SK-N-SH (cell line): ENCODE measurements at regions not wholly inside any gene's neighbourhood (a gene's known extent, or its start where the extent isn't known, plus 50 kb on each side); places are given as distances from the start of the nearest gene placed in this dataset.

Experiments
- CTCF ChIA-PET: fragments of 300-600, 350-600 bp; formaldehyde crosslinking; extraction: SDS; loops from one replicate; lab custom pipeline; 2021; lab: Yijun Ruan, JAX
- POLR2A ChIA-PET: fragments of 350-600 bp; sonication (Branson Sonifier 250); formaldehyde crosslinking; extraction: SDS; loops from one replicate; lab custom pipeline; 2020; ENCODE audit warnings: antibody characterized with exemption, inconsistent platforms; lab: Yijun Ruan, JAX
- DNase-seq: peaks from one replicate; pipeline ENCODE4 v3.0.0; 2012
- H2AFZ ChIP-seq: fragments of 200-600 bp; sonication (generic); 2 replicates; pipeline ENCODE4 v1.8.1; 2016; ENCODE audit warnings: antibody characterized with exemption, mild to moderate bottlenecking, low read depth
- H3F3A ChIP-seq: fragments of 200-600 bp; sonication (generic); replicated peaks from 2 replicates; pipeline ENCODE3; 2016; ENCODE audit warnings: antibody characterized with exemption, mild to moderate bottlenecking; ENCODE audit not compliant: insufficient read depth
- H3K27ac ChIP-seq, 2 experiments: fragments of 200-500 bp in 1 of 2; fragments of 200-600 bp in 1 of 2; sonication (Bioruptor generic) in 1 of 2; sonication (generic), shearing (Covaris generic) in 1 of 2; 2 replicates each; pipeline versions ENCODE4 v1.5.1 to v1.6.1; 2014 to 2016; ENCODE audit warnings: low read depth in 2 of 2, inconsistent platforms in 1 of 2, low read length in 1 of 2, mild to moderate bottlenecking in 1 of 2, mixed read lengths in 1 of 2
- H3K27me3 ChIP-seq: fragments of 200-600 bp; sonication (generic), shearing (Covaris generic); 2 replicates; pipeline ENCODE4 v1.6.1; 2016; ENCODE audit warnings: mixed run types; ENCODE audit not compliant: insufficient read depth
- H3K36me3 ChIP-seq, 2 experiments: fragments of 200-500 bp in 1 of 2; fragments of 200-600 bp in 1 of 2; sonication (Bioruptor generic) in 1 of 2; sonication (generic) in 1 of 2; replicated peaks in 1 of 2; 2 replicates each; pipeline versions ENCODE3 to v1.5.1; 2014 to 2016; ENCODE audit warnings: low read length in 1 of 2, mild to moderate bottlenecking in 1 of 2; ENCODE audit not compliant: insufficient read depth in 2 of 2, control insufficient read depth in 1 of 2
- H3K4me1 ChIP-seq, 2 experiments: fragments of 200-500 bp in 1 of 2; fragments of 200-600 bp in 1 of 2; sonication (Bioruptor generic) in 1 of 2; sonication (generic), shearing (Covaris generic) in 1 of 2; 2 replicates each; pipeline versions ENCODE4 v1.5.1 to v1.6.1; 2014 to 2016; ENCODE audit warnings: low read depth in 1 of 2, low read length in 1 of 2, mixed run types in 1 of 2; ENCODE audit not compliant: insufficient read depth in 2 of 2, control insufficient read depth in 1 of 2
- H3K4me2 ChIP-seq: fragments of 200-600 bp; sonication (generic), shearing (Covaris generic); 2 replicates; pipeline ENCODE4 v1.6.1; 2017; ENCODE audit warnings: mixed run types
- H3K4me3 ChIP-seq, 2 experiments: fragments of 200-500 bp in 1 of 2; fragments of 200-600 bp in 1 of 2; sonication (Bioruptor generic) in 1 of 2; sonication (generic), shearing (Covaris generic) in 1 of 2; 2 replicates each; pipeline versions ENCODE4 v1.5.1 to v1.8.1; 2014 to 2016; ENCODE audit warnings: low read depth in 2 of 2, inconsistent platforms in 1 of 2, low read length in 1 of 2, mild to moderate bottlenecking in 1 of 2, mixed read lengths in 1 of 2, moderate library complexity in 1 of 2
- H3K79me2 ChIP-seq: fragments of 200-600 bp; sonication (generic); 2 replicates; pipeline ENCODE4 v1.8.1; 2017; ENCODE audit warnings: mild to moderate bottlenecking; ENCODE audit not compliant: insufficient read depth
- H3K9ac ChIP-seq: fragments of 200-600 bp; sonication (generic); 2 replicates; pipeline ENCODE4 v1.6.1; 2017; ENCODE audit warnings: mixed run types
- H3K9me2 ChIP-seq: fragments of 200-600 bp; sonication (generic); 2 replicates; pipeline ENCODE4 v1.6.1; 2017; ENCODE audit warnings: mixed run types
- H3K9me3 ChIP-seq: fragments of 200-600 bp; sonication (generic); 2 replicates; pipeline ENCODE4 v1.6.1; 2017; ENCODE audit warnings: mixed run types, mild to moderate bottlenecking, moderate library complexity
- H4K20me1 ChIP-seq: fragments of 200-600 bp; sonication (generic); 2 replicates; pipeline ENCODE4 v1.6.1; 2017; ENCODE audit warnings: mild to moderate bottlenecking, mixed run types; ENCODE audit not compliant: insufficient read depth
- CHD2 ChIP-seq: fragments of 150-350 bp; IDR thresholded peaks from 2 replicates; pipeline ENCODE4 v1.6.1; 2018; ENCODE audit warnings: low read length; ENCODE audit not compliant: partially characterized antibody
- EZH2phosphoT487 ChIP-seq: fragments of 200-600 bp; sonication (generic); IDR thresholded peaks from 2 replicates; pipeline ENCODE4 v1.6.1; 2017; ENCODE audit warnings: low read depth, mixed run types, mild to moderate bottlenecking, antibody characterized with exemption, moderate library complexity, borderline replicate concordance
- FOSL2 ChIP-seq: IDR thresholded peaks from 2 replicates; pipeline ENCODE4 v1.4.0; 2012; ENCODE audit warnings: low read depth, mild to moderate bottlenecking, moderate library complexity, borderline replicate concordance
- FOXJ3 ChIP-seq: sonication (generic); formaldehyde crosslinking; IDR thresholded peaks from 2 replicates; pipeline ENCODE4 v1.5.1; 2020; ENCODE audit warnings: mild to moderate bottlenecking, missing genetic modification reagents
- FOXM1 ChIP-seq: IDR thresholded peaks from 2 replicates; pipeline ENCODE4 v1.4.0; 2012; ENCODE audit warnings: low read depth, mild to moderate bottlenecking
- GATA2 ChIP-seq: sonication (generic); formaldehyde crosslinking; IDR thresholded peaks from 2 replicates; pipeline ENCODE4 v1.5.0; 2020; ENCODE audit warnings: mild to moderate bottlenecking, missing genetic modification reagents
- JUND ChIP-seq: IDR thresholded peaks from 2 replicates; pipeline ENCODE4 v1.4.0; 2012
- MEF2A ChIP-seq: IDR thresholded peaks from 2 replicates; pipeline ENCODE4 v1.4.0; 2012; ENCODE audit warnings: low read depth, borderline replicate concordance
- MXI1 ChIP-seq: IDR thresholded peaks from 2 replicates; pipeline ENCODE4 v1.6.1; 2012; ENCODE audit warnings: mild to moderate bottlenecking, low read depth, low read length, improper control_type of control experiment
- RCOR1 ChIP-seq: fragments of 150-350 bp; IDR thresholded peaks from 2 replicates; pipeline ENCODE4 v1.6.1; 2017; ENCODE audit warnings: antibody characterized with exemption, low read length
- RFX5 ChIP-seq: IDR thresholded peaks from 2 replicates; pipeline ENCODE4 v1.6.1; 2012; ENCODE audit warnings: mild to moderate bottlenecking, improper control_type of control experiment, low read length
- SIN3A ChIP-seq: IDR thresholded peaks from 2 replicates; pipeline ENCODE4 v1.6.1; 2012; ENCODE audit warnings: low read depth, mild to moderate bottlenecking, low read length, moderate library complexity, borderline replicate concordance
- TAF1 ChIP-seq: IDR thresholded peaks from 2 replicates; pipeline ENCODE4 v1.6.1; 2012; ENCODE audit warnings: low read depth, mild to moderate bottlenecking, low read length, moderate library complexity, borderline replicate concordance
- TEAD4 ChIP-seq: IDR thresholded peaks from 2 replicates; pipeline ENCODE4 v1.4.0; 2012; ENCODE audit warnings: mild to moderate bottlenecking, borderline replicate concordance; ENCODE audit not compliant: insufficient read depth
- YY1 ChIP-seq: IDR thresholded peaks from 2 replicates; pipeline ENCODE4 v1.4.0; 2012; ENCODE audit warnings: low read depth, mild to moderate bottlenecking
- WGBS: methylation state at CpG from one replicate; pipeline ENCODE4 v1.1.6; 2017; ENCODE audit warnings: low lambda C conversion rate; 5-methylcytosine and 5-hydroxymethylcytosine counted together
- TF ChIP-seq, protein P1 (sequence below): IDR thresholded peaks from 2 replicates; pipeline ENCODE4 v1.4.0; 2012; ENCODE audit warnings: low read depth, borderline replicate concordance
- TF ChIP-seq, protein P2 (sequence below): fragments of 150-350 bp; IDR thresholded peaks from 2 replicates; pipeline ENCODE4 v1.6.1; 2016; ENCODE audit warnings: mild to moderate bottlenecking, low read depth, low read length
- TF ChIP-seq, protein P3 (sequence below): fragments of 150-350 bp; IDR thresholded peaks from 2 replicates; pipeline ENCODE4 v1.6.1; 2017; ENCODE audit warnings: antibody characterized with exemption, low read length, low read depth, borderline replicate concordance
- TF ChIP-seq, protein P4 (sequence below): IDR thresholded peaks from 2 replicates; pipeline ENCODE4 v1.4.0; 2012; ENCODE audit warnings: low read depth
- TF ChIP-seq, protein P5 (sequence below): fragments of 200-600 bp; sonication (generic); IDR thresholded peaks from 2 replicates; pipeline ENCODE4 v1.6.1; 2017; ENCODE audit warnings: antibody characterized with exemption, mild to moderate bottlenecking, moderate library complexity

DNA sequence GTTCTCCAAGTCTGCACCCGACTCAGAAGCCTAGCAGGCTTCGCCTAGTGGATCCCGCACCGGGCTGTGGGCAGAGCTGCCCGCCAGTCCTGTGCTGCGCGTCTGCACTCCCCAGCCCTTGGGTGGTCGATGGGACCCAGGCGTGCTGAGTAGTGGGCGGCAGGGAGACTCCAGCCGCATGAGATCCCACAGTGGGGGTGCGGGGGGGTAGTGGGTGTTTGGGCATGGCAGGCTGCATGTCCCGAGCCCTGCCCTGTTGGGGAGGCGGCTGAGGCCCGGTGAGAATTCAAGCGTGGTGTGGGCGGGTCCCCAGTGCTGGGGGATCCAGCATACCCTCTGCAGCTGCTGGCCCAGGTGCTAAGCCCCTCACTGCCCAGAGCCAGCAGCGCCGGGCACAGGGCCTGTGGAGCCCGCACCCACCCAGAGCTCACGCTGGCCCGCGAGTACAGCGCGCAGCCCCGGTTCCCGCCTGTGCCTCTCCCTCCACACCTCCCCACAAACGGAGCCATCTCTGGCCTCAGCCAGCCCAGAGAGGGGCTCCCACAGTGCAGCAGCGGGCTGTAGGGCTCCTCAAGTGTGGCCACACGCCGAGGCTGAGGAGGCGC is 53.9 kb upstream of the BNC2 start:
- 82% methylated on average over 17 of the region's 32 CpGs for WGBS
- no peak overlapping the region for H3K27ac ChIP-seq
- no peak overlapping the region for H3K9ac ChIP-seq
- H3K79me2 ChIP-seq, result no peaks in the 10 kb centered on the region
- H3K4me1 ChIP-seq, result no peaks in the 10 kb centered on the region
- H2AFZ ChIP-seq, result no peak overlapping the region
- POLR2A ChIA-PET, result no interaction called here
- DNase-seq, result no peak
- no peaks in the 10 kb centered on the region for H3K27me3 ChIP-seq
- no peak for TF ChIP-seq JUND
- no peak for TF ChIP-seq CHD2
- no peak for TF ChIP-seq GATA2
- TF ChIP-seq, protein P1, sequence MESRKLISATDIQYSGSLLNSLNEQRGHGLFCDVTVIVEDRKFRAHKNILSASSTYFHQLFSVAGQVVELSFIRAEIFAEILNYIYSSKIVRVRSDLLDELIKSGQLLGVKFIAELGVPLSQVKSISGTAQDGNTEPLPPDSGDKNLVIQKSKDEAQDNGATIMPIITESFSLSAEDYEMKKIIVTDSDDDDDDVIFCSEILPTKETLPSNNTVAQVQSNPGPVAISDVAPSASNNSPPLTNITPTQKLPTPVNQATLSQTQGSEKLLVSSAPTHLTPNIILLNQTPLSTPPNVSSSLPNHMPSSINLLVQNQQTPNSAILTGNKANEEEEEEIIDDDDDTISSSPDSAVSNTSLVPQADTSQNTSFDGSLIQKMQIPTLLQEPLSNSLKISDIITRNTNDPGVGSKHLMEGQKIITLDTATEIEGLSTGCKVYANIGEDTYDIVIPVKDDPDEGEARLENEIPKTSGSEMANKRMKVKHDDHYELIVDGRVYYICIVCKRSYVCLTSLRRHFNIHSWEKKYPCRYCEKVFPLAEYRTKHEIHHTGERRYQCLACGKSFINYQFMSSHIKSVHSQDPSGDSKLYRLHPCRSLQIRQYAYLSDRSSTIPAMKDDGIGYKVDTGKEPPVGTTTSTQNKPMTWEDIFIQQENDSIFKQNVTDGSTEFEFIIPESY, result no peak
- TF ChIP-seq, protein P2, sequence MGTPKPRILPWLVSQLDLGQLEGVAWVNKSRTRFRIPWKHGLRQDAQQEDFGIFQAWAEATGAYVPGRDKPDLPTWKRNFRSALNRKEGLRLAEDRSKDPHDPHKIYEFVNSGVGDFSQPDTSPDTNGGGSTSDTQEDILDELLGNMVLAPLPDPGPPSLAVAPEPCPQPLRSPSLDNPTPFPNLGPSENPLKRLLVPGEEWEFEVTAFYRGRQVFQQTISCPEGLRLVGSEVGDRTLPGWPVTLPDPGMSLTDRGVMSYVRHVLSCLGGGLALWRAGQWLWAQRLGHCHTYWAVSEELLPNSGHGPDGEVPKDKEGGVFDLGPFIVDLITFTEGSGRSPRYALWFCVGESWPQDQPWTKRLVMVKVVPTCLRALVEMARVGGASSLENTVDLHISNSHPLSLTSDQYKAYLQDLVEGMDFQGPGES, result no peak
- no peak for TF ChIP-seq TEAD4
- TF ChIP-seq RFX5, result no peak
- TF ChIP-seq YY1, result no peak
- no peak for TF ChIP-seq MXI1
- no peak for TF ChIP-seq TAF1
- H4K20me1 ChIP-seq, result no peaks in the 10 kb centered on the region
- no peaks in the 10 kb centered on the region for H3F3A ChIP-seq
- no peak overlapping the region for H3K4me3 ChIP-seq
- no peak overlapping the region for H3K4me2 ChIP-seq
- no peaks in the 10 kb centered on the region for H3K9me3 ChIP-seq
- H3K9me2 ChIP-seq, result no peaks in the 10 kb centered on the region
- CTCF ChIA-PET, result no interaction called here
- H3K36me3 ChIP-seq, result no peaks in the 10 kb centered on the region

DNA sequence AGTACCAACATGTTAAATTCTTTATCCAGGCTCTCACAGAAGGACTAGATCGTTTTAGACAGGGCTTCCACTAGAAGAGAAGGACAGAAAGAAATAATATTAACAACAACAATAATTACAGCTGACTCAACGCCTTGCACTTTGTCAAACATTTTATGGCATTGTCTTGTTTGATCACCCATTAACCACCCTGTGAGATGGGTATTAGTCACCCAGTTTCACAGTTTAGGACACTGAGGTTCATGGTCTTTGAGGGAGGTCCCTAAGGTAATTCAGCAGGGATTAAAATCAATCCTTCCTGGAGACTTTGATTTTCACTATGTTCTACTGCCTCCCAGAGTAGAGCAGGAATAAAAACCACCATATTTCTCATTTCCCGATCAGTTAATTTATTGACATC is 51.4 kb upstream of the BNC2 start:
- Histone ChIP-seq H3K27ac (no peak overlapping the region), H3K4me2 (no peak overlapping the region), H2AFZ (no peak overlapping the region), H3K4me3 (no peak overlapping the region), H3K27me3 (no peaks in the 10 kb centered on the region), H3K79me2 (no peaks in the 10 kb centered on the region), H3K9me3 (no peaks in the 10 kb centered on the region), H3K9me2 (no peaks in the 10 kb centered on the region), H3K4me1 (no peaks in the 10 kb centered on the region), H3F3A (no peaks in the 10 kb centered on the region), H3K9ac (no peak overlapping the region), H4K20me1 (no peaks in the 10 kb centered on the region), H3K36me3 (no peaks in the 10 kb centered on the region)
- no peak for DNase-seq
- ChIA-PET POLR2A (no interaction called here), CTCF (no interaction called here)
- 56% methylated on average over 3 of the region's 3 CpGs for WGBS
- TF ChIP-seq, protein P1, result no peak
- TF ChIP-seq FOXM1, result no peak
- no peak for TF ChIP-seq YY1
- no peak for TF ChIP-seq FOSL2
- no peak for TF ChIP-seq RCOR1
- TF ChIP-seq, protein P3, sequence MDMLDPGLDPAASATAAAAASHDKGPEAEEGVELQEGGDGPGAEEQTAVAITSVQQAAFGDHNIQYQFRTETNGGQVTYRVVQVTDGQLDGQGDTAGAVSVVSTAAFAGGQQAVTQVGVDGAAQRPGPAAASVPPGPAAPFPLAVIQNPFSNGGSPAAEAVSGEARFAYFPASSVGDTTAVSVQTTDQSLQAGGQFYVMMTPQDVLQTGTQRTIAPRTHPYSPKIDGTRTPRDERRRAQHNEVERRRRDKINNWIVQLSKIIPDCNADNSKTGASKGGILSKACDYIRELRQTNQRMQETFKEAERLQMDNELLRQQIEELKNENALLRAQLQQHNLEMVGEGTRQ, result no peak
- no peak for TF ChIP-seq EZH2phosphoT487
- no peak for TF ChIP-seq SIN3A
- TF ChIP-seq, protein P4, sequence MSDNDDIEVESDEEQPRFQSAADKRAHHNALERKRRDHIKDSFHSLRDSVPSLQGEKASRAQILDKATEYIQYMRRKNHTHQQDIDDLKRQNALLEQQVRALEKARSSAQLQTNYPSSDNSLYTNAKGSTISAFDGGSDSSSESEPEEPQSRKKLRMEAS, result no peak
- no peak for TF ChIP-seq MEF2A
- TF ChIP-seq FOXJ3 (CRISPR knock-in tag), result no peak
- no peak for TF ChIP-seq TEAD4
- TF ChIP-seq, protein P5, sequence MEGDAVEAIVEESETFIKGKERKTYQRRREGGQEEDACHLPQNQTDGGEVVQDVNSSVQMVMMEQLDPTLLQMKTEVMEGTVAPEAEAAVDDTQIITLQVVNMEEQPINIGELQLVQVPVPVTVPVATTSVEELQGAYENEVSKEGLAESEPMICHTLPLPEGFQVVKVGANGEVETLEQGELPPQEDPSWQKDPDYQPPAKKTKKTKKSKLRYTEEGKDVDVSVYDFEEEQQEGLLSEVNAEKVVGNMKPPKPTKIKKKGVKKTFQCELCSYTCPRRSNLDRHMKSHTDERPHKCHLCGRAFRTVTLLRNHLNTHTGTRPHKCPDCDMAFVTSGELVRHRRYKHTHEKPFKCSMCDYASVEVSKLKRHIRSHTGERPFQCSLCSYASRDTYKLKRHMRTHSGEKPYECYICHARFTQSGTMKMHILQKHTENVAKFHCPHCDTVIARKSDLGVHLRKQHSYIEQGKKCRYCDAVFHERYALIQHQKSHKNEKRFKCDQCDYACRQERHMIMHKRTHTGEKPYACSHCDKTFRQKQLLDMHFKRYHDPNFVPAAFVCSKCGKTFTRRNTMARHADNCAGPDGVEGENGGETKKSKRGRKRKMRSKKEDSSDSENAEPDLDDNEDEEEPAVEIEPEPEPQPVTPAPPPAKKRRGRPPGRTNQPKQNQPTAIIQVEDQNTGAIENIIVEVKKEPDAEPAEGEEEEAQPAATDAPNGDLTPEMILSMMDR, result no peak
- TF ChIP-seq TAF1, result no peak
- TF ChIP-seq GATA2, result no peak
